ENCODE measurements at regions not wholly inside any gene's neighbourhood (a gene's known extent, or its start where the extent isn't known, plus 50 kb on each side); places are given as distances from the start of the nearest gene placed in this dataset.
"Not testable (repeated sequence)": the region's sequence is repeated elsewhere in the genome, so short reads cannot be mapped to it uniquely, and the experiment has no call there.

DNA sequence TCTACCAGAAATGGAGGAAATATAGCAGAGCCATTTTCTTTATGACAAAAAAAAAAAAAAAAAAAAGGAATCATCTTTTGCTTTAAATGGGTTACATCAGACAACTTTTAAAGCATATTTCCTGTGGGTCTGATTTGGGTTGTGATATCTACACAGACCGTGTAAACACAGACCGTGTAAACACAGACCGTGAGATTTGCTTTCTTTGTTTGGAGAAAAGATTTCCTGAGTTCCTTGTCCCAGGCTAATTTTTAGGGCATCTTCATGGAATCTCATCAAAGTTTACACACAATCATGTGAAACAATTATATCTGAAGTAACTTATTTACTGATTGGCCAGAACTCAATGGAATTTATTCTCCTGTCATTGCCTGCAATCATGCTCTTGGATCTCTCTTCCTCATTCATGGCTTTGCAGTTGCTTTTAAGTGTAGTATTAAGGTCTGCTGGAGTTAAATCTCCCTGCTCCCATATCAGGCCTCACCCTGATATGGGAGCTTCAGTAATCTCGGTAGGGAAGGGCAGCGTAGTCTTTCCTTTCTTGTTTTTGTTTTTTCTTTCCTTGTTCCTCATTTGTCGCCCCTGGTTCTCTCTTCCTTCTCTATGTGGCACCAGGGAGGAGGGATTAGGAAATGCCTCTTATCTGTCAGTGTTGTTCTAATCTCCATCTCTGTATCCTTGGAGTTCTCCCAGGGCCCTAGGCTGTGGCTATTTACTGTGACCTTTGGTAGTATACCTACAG lies 248.6 kb upstream of the JADE1 start:
- no peak for DNase-seq

DNA sequence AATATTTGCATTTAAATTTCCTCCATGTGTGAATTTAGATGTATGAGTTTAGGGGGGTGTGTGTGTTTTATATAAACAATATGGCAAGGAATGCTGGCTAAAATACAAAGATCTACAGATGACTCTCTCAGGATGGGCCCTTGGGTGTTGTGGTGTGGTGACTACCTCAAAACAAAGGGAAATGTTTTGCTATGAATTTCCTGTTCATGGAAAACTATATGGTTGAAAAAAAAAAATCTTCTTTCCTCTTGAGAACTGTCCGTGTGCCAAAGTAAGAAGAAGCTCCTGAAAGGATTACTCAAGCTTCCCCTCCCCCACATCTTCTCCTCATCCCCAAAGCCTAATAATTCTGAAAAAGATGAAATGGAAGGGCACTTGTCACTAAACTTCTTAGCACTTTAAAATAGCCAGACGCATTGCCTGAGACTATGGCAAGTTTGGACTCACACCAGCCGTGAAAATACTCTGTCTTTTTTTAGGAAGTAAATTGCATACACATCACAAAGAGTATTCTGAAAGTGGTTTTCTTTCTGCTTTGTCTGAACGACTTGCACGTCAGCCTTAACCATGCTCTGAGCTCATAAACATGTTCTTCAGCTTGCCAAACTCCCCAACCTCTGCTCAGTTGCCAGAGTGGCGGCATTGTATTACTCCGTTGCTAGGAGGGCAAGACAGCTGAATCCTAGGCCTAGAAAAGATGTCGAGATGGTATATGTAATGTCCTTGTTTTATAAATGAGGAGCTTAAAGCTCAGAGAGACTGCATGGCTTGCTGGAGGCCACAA lies 250.4 kb upstream of the JADE1 start:
- DNase-seq, result no peak

DNA sequence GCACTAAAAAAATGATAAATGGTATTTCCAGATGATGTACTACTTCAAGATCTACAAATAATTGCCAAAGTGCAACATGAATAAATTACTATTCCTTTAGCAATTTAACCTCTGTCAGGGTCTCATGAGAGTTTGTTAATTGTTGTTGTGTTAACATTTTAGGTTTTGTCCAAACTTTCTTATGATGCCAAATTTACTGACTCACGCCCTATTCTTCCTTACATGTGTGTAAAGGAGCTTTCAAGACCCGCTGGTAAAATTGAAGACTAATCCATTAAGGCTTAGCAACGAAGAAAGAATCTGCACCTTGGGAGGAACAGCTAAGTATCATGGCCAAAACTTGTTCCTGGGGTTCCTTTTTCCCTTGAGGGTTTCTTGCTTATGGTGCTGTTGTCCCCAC lies 252.7 kb upstream of the JADE1 start:
- no peak for DNase-seq

DNA sequence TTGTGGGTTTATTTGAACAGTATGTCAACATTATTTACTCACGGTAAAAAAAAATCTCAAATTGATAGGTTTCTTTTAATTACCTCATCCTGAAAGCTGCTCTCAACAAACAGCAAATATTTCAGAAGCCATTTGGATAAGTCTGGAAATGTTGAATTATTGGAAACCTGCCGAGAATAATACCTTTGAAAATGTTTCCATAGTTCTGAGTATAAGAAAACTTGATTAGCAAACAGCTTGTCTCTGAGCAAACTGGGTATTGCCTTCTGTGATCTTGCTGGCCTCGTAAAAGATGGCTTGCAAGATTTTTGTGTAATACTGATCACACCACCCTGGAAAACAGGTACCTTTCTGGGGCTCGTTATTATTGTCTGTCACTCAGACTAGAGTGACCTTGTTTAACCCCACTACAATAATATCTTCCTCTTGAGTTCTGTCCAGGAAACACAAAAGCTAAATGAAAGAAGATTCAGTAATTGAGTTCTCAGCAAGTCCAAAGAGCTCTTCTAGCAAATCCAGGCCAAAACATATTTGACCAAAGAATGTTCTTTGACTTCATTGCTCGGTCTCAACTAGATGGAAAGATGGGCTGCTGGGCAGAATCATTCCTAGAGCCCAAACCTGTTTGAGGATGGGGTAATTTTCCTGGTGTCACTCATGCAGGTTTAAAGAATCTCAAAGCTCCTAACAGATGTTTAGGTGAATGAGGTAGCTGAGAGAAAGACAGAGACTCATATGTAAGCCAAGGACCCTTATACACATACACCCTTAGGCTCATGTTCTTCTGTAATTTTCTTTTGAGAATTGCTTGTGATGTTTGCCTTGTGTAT lies 255.6 kb upstream of the JADE1 start:
- no peak for DNase-seq

DNA sequence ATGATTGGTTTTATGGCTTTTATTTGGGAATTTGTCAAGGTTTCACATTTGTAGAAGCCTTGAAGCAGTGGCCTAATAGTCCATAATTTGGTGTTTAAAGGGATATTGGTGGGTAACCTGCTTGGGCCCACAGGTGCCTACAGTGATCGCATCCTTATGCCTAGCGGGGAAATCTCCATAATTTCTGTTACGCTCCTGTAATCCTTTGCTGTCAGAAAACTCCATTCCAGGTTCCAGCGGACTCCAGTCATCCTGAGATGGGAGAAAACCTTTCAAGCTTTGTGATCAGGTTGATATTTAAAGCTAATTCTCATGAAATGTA lies 257.0 kb upstream of the JADE1 start:
- DNase-seq, result no peak

DNA sequence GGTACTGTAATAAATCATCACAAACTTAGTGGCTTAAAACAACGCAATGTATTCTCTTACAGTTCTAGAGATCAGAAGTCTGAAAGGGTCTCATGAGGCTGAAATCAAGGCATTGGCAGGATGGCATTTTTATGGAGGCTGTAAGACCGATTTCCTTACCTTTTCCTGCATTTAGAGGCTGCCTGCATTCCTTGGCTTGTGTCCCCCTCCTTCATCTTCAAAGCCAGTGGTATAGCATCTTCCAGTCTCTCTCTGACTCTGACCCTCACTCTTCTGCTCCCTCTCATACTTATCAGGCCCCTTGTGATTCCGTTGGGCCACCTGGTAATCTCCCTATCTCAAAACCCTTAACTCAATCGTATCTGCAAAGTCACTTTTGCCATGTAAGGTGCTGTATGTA lies 258.2 kb upstream of the JADE1 start:
- no peak for DNase-seq

DNA sequence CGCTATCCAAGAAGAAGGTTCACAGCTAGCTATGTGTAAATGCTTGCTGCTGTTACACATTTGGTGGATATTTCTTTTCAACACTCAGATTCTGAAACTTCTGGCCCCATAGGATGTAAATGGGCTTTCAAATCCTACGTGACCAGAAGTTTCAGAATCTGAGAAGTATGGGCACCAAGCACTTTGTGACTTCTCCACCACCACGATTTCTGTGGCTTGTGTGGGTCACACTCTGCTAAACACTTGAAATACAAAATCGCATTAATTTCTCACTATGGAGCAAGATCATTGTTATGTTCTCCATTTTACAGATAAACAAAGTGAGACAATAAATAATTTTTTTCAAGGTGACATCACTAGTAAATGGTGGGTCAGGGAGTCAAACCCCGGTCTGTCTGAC lies 259.4 kb upstream of the JADE1 start:
- DNase-seq, result no peak

DNA sequence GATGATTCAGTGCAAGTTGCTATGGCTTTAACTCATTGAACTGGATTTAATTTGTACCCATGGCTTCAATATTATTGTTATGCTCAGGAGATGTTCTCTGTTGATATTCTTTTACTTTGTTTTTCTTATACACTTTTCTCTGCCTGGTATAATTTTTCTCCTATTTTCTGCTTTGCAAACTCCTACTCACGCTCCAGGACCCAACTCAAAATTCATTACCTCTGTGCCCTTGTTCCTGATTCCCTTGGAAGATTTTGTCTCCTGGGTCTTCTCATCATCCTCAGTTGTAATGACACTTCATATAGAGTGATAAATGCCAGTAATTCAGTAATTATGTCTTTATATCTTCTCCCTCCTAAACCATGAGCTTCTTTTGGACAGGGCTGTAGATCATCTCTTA lies 259.9 kb upstream of the JADE1 start:
- no peak for DNase-seq

DNA sequence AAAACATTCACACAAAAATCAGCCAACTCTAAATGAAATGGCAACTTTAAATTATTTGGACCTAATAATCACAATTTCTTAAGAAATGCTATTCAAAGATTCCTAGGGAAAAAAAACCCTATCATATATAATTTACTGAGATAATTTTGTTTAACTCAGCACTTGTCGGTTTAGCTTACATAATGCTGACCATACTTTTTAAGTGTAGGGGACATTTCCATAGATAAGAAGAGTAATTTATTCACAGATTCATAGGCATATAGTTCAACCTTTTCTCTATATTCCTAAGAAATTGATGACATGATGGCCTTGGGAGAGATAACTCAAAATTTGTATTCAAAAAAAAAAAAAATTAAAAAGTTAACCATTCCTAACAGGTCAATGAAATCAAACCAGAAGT lies 260.8 kb upstream of the PGRMC2 start:
- no peak for DNase-seq

DNA sequence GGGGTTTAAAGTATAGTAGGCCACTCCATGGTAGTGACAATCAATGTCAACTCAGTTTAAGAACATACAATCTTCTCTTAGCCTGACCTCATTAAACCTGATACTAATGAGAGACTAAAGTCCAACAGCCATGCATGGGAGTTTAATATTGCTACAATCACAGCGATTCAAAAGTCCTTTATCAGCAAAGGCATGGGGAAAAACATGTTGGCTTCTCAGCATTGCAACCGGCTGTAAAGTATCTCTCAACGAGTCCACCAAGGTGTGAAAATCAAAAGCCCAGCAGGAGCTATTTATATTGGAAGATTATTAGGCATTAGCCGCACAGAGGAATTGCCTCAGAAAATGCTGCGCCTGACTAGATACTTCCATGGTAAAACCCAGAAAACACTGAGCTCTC lies 256.7 kb upstream of the PGRMC2 start:
- no peak for DNase-seq

DNA sequence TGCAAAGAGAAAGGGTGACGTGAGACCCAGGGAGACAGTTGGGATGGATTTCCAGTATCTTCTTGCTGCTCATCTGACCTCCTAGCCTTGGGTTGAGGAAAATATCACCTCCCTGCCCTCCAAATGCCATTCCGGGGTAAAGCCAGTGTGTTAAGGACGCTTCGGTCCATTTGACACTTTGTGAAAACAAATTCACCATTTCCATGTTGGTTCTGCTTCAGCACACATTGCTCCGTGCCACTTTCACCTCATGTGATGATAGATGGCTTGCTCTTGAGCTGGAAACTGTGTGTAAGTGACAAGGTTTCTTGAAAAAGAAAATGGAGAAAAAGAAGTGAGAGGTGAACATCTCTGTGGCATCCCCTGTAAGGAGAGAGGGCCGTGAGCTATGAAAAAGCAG lies 256.1 kb upstream of the PGRMC2 start:
- no peak for DNase-seq

DNA sequence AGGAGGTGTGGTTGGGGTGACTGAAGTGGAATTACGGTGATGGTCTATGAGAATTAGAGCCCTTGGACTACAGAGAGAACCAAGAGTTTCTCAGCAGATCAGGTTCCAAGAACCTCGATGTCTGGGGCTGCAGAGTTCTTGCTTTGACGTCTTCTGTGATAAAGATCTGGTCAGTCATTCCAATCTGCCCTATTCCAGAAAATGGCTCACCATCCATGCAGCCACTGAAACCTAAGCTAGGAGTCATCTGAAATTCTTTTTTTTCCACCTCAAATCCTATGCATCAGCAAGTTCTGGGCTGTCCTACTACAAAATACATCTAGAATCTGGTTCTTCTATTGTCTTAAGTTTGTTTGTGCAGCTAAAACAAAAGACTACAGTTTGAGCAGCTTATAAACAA lies 254.4 kb upstream of the PGRMC2 start:
- DNase-seq, result no peak

DNA sequence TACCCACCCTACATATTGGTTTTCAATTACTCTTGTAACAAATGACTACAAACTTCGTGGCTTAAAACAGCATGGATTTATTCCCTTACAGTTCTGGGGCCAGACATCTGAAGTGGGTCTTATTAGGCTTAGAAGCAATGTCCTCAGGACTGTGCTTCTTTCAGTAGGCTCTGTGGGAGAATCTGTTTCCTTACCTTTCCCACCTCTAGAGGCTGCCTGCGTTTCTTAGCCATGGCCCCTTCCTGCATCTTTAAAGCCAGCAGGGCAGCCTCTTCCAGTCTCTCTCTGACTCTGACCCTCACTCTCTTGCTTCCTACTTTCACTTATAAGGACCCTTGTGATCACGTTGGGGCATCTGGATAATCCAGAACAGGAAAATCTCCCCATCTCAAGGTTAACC lies 252.5 kb upstream of the PGRMC2 start:
- no peak for DNase-seq

DNA sequence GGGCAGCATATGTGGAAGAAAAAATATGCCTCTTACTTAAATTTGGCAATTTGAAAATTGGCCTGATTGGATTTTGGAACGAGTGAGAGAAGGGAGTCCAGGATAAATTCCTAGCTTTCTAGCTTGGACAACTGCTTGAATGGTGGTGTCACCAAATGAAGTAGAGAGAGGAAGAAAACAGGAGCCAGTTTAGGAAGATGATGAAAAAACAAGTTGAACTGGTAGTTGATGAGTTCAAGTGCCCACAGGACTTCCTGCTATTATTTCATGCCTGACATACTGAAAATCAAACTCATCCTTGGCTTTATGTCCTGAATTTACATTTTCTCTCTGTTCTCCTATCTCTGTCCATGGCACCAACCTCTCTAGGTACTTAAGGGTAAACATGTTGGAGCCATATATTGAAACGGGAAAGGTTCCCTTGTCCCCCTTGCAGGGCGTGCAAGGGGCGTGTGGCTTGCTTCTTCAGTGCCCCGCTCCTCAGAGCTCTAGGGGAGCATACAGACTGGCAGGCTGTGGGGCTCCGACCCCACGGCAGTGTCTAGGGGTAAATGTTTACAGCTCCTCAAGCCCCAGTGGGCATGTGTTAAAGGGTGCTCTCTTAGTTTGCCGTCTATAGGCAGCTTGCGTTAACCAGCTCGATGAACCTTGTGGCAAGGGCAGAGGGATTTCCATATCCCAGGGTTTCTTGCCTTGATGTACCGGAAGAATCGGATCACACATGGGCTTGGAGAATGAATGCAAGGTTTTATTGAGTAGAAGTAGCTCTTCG lies 250.7 kb upstream of the PGRMC2 start:
- no peak for DNase-seq

DNA sequence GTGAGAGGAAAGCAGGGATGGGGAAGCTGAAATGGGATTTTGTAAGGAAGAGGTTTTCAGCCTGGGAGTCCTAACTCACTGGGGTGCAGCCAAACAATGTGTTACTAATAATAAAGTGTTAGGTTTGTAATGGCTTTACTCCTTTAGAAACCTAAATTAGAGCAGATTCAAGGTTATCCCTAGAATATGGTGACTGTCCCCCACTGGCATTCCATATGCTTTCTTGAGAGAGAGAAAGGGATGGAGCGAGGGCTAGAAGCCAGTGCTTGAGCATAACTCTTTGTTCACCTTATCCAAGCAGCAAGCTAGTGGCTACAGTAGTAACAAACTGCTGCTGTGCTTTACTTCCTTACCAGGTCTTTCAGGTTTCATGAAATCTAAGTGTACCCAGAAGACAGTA lies 249.1 kb upstream of the PGRMC2 start:
- DNase-seq, result no peak

DNA sequence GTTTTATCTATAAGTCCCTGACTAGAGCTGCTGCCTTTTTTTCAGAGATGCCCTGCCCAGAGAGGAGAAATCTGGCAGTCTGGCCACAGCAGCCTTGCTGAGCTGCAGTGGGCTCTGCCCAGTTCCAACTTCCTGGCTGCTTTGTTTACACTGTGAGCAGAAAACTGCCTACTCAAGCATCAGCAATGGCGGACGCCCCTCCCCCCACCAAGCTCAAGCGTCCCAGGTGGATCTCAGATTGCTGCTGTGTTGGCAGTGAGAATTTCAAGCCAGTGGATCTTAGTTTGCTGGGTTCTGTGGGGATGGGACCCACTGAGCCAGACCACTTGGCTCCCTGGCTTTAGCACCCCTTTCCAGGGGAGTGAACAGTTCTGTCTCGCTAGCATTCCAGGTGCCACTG lies 247.9 kb upstream of the PGRMC2 start:
- not testable (repeated sequence) for DNase-seq

DNA sequence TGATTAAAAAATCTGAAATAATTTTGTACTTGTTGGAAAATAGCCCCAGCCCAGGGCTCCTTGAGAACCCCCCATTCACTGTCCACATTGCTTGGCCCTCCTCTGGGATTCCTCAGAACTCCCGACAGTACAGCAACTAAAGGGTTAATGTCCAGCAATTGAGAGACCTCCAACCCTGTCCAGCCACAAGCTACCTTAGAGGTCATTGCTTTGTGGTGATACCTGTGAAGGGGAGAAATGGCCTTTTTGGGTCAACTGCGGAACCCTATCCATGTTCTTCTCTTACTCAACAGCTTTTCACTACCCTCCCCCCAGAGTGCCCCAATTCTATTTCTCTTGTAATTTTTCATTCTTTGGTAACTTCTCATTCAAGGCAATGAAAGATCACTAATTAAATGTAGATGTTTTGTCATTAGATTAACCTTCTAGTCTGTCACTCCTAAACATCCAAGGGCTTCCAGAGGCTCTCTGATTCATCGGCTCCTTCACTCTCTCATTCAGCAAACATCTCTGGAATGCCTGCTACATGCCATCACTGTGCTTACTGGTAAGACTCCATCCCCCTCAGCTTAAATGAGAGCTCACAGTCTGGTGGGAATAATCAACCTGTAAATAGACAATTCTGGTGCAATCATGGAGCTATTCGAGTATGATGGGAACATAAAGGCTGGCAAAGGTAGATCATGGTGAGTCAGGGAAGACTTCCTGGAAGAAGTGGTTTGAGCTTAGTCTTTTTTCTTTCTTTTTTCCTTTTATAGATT lies 241.4 kb upstream of the PGRMC2 start:
- no peak for DNase-seq

DNA sequence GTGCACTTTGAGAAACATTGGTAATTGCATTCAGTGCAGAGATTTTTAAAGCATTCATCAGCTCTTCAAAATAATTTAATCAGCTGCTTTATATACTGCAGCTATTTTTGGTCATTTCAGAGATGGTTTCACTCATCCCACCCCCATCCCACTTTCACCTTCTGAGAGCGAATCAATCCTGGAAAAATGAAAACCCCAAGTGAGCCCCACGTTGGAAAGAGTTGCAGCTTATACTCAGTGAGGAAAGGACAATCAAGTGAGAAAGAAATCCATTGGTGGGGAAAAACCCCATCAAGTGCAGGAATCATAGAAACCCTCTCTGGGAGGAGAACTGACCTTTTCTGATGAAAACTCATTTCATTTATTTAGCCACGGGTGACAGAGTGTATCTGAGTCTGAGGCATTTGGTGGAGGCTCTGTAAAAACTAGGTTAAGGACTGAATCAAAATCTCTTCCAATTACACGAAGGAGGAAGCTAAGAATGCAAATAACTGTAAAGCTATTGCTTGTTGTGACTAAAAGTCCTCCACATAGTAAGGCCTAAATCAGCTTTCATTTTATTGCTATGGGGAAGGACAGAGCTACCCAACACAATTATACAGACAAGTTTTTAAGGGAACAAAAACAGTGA lies 240.4 kb upstream of the PGRMC2 start:
- no peak for DNase-seq

DNA sequence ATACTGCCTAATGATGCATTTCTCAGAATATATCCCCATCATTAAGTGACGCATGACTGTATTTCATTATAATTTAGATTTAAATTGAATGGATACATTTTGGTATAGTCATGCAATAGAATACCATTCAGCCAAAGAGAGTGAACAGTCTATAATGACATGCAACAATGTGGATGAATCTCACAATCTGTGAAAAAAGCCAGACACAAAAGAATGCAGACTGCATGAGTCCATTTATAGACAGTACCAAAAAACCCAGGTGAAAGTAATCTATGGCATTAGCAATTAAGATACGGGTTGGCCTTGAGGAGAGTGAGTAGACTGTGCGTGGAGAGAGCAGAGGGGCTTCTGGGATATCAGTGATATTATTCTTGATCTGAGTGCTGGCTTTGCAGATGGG lies 239.7 kb upstream of the PGRMC2 start:
- DNase-seq, result no peak

DNA sequence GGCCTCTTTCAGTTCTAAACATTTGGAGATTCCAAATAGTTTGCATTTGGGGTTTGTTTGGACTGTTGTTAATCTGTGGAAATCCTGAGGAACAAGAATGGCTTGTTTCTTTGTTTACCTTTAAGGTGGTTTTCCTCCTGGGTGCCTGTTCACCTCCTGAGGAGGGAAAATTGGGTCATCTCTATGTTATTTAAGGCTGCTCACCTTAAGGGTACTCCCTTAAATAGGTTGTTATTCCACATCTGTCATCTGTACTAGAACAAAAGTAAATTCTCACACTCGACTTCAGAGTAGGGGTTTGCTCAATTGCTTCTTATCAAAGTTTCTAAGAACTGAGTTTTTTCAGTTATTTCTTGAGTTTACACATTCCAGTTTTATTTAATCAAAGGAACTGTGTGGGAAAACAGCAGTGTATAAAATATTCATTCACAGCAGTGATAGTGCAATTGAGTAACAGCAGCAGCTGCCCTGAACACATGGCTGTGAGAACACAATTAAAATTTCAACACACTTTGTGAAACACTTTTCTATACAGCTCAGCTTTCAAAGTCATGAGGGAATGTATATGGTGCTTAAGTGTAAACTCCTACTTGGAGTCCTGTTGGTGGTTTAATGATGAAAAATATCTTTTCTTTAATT lies 238.5 kb upstream of the PGRMC2 start:
- no peak for DNase-seq

DNA sequence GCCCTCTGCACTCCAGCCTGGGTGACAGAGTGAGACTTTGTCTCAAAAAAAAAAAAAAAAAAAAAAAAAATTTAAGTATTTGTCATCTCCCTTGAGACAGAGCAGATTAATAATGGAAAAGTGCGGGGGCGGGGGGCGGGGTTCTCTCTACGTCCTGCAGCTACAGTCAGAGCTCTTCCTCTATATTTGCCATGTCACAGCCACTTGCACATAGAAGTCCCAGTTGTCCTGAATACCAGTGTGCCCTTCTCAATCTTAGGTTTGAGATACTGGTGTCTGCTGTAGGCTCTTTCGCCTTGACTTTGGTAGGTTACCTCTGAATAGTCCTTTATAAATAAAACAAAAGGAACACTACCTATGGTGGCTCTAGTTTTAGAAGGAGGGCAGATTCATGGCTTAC lies 237.8 kb upstream of the PGRMC2 start:
- DNase-seq, result no peak
